Neutrophil (primary cell): ENCODE measurements at regions not wholly inside any gene's neighbourhood (a gene's known extent, or its start where the extent isn't known, plus 50 kb on each side); places are given as distances from the start of the nearest gene placed in this dataset.

ENCODE experiments used
- H3K27ac ChIP-seq: fragments of 200-600 bp; sonication (generic); 2 replicates; pipeline ENCODE4 v1.5.1; 2016; ENCODE audit warnings: mild to moderate bottlenecking, moderate library complexity
- H3K27me3 ChIP-seq: fragments of 200-600 bp; sonication (generic); 2 replicates; pipeline ENCODE4 v1.6.0; 2016; ENCODE audit warnings: mild to moderate bottlenecking
- H3K36me3 ChIP-seq: fragments of 200-600 bp; sonication (generic); 2 replicates; pipeline ENCODE4 v1.5.1; 2017
- H3K4me1 ChIP-seq, 2 experiments: fragments of 200-600 bp in 1 of 2; sonication (generic) in 1 of 2; 1 replicate in 1 of 2; 2 replicates in 1 of 2; pipeline versions ENCODE4 v1.5.1 to v1.6.1; 2013 to 2016; ENCODE audit warnings: low read depth in 1 of 2, low read length in 1 of 2, mild to moderate bottlenecking in 1 of 2, moderate library complexity in 1 of 2; ENCODE audit not compliant: control insufficient read depth in 1 of 2, insufficient read depth in 1 of 2
- H3K4me3 ChIP-seq, 2 experiments: fragments of 200-600 bp in 1 of 2; sonication (generic) in 1 of 2; 1 replicate in 1 of 2; 2 replicates in 1 of 2; pipeline ENCODE4 v1.5.1; 2013 to 2016; ENCODE audit warnings: low read depth in 1 of 2, low read length in 1 of 2, mild to moderate bottlenecking in 1 of 2, moderate library complexity in 1 of 2
- H3K9me3 ChIP-seq: fragments of 200-600 bp; sonication (generic); 2 replicates; pipeline ENCODE4 v1.5.1; 2016
- TF ChIP-seq, protein P1 (sequence below): fragments of 200-600 bp; sonication (generic); IDR thresholded peaks from 2 replicates; pipeline ENCODE4 v1.5.1; 2016; ENCODE audit warnings: antibody characterized with exemption

DNA sequence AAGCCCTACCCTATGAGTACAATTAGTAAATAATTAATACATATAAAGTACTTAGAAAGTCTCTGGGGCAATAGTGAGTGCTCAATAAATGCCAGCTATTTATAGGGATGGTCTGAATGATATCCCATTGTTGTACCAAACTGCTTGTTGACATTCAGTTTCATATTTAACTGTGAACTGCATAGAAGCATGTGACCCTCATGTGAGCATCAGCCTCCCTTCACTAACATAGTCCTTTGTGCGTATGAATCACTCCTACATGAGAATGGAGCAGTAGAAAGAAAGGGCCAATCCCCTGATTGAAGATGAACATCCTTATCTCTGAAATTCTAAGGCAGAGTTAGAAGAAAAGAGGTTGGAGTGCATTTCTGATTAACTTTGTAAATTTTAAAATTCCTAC lies 68.7 kb upstream of the ATP10A start:
- Histone ChIP-seq H3K27me3 (peaks cover 11% of the 10 kb centered on the region), H3K36me3 (no peaks in the 10 kb centered on the region), H3K9me3 (no peaks in the 10 kb centered on the region), H3K4me1 (no peaks in the 10 kb centered on the region), H3K27ac (no peak overlapping the region), H3K4me3 (no peak overlapping the region)
- TF ChIP-seq, protein P1, sequence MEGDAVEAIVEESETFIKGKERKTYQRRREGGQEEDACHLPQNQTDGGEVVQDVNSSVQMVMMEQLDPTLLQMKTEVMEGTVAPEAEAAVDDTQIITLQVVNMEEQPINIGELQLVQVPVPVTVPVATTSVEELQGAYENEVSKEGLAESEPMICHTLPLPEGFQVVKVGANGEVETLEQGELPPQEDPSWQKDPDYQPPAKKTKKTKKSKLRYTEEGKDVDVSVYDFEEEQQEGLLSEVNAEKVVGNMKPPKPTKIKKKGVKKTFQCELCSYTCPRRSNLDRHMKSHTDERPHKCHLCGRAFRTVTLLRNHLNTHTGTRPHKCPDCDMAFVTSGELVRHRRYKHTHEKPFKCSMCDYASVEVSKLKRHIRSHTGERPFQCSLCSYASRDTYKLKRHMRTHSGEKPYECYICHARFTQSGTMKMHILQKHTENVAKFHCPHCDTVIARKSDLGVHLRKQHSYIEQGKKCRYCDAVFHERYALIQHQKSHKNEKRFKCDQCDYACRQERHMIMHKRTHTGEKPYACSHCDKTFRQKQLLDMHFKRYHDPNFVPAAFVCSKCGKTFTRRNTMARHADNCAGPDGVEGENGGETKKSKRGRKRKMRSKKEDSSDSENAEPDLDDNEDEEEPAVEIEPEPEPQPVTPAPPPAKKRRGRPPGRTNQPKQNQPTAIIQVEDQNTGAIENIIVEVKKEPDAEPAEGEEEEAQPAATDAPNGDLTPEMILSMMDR: no peak

DNA sequence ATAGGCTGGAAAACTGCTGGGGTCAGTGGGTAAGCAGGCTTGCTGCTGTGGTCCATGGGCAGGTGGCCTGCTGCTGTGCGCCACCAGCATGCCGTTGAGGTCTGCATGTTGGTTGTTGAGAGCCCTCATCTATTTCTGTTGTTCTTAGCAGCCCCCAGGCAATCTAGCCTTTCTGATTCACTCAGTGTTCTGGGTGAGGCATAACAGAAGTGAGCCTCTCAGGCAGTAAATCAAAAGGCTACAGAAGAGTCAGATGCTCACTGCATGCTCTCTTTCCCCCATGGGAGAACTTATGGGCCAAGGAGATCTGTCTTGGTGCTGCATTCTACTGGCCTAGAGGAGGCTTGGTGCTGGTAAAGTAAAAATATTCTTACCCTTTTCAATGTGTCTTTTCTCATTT lies 67.8 kb upstream of the ATP10A start:
- TF ChIP-seq, protein P1: no peak
- no peaks in the 10 kb centered on the region for H3K4me1 ChIP-seq
- H3K4me3 ChIP-seq: no peak overlapping the region
- peaks cover 11% of the 10 kb centered on the region for H3K27me3 ChIP-seq
- no peak overlapping the region for H3K27ac ChIP-seq
- no peaks in the 10 kb centered on the region for H3K36me3 ChIP-seq
- H3K9me3 ChIP-seq: no peaks in the 10 kb centered on the region
